Kidney tubule cell (primary cell): ENCODE measurements at regions not wholly inside any gene's neighbourhood (a gene's known extent, or its start where the extent isn't known, plus 50 kb on each side); places are given as distances from the start of the nearest gene placed in this dataset.

Experiments used
- DNase-seq: peaks from one replicate; pipeline ENCODE4 v3.0.0-alpha.2; 2018; ENCODE audit warnings: low spot score

GRCh38 chr3:78517965-78518364 lies 1249.8 kb downstream of the ROBO1 start:
- DNase-seq, result no peak

GRCh38 chr3:78519281-78519680 lies 1248.5 kb downstream of the ROBO1 start:
- no peak for DNase-seq

- peak; percentile 37 for DNase-seq
Measured at GRCh38 chr3:78529601-78530000, 1238.2 kb downstream of the ROBO1 start.

- no peak for DNase-seq
Measured at GRCh38 chr3:78540485-78540884, 1227.3 kb downstream of the ROBO1 start.

- DNase-seq, result no peak
Measured at GRCh38 chr3:78545827-78546226, 1222.0 kb downstream of the ROBO1 start.
